Pancreas (tissue), 10 donors: ENCODE measurements at regions not wholly inside any gene's neighbourhood (a gene's known extent, or its start where the extent isn't known, plus 50 kb on each side); places are given as distances from the start of the nearest gene placed in this dataset.

Source experiments
- ATAC-seq, 4 donors: fragments of 200-7000 bp; cut with Tn5 transposase; one replicate each; pipeline versions ENCODE4 v1.8.0 to v1.9.1; 2020; ENCODE audit warnings: mild to moderate bottlenecking in 4 of 4, moderate library complexity in 4 of 4
- DNase-seq, 6 donors: peaks; one replicate each; pipeline ENCODE4 v3.0.0-alpha.2; 2020
- FAIRE-seq: peaks from 2 replicates; lab custom pipeline; 2012; peaks lifted over from hg19 to GRCh38; lab: Jason Lieb, UNC
- H3K27ac ChIP-seq, 4 donors: fragments of 200-600 bp; sonication (generic); 1 replicate in 3 of 4; 2 replicates in 1 of 4; pipeline versions ENCODE4 v1.5.0 to v1.8.0; 2020
- H3K27me3 ChIP-seq, 4 donors: fragments of 200-600 bp; one replicate each; pipeline ENCODE4 v1.8.0; 2021
- H3K36me3 ChIP-seq, 3 donors: fragments of 200-600 bp; sonication (generic) in 1 of 3; one replicate each; pipeline versions ENCODE4 v1.5.0 to v1.8.0; 2020 to 2021
- H3K4me1 ChIP-seq, 3 donors: fragments of 200-600 bp; one replicate each; pipeline ENCODE4 v1.8.0; 2021
- H3K4me3 ChIP-seq, 4 donors: fragments of 200-600 bp; sonication (generic) in 2 of 4; one replicate each; pipeline versions ENCODE4 v1.5.0 to v1.8.0; 2020 to 2021
- H3K9me3 ChIP-seq, 4 donors: fragments of 200-600 bp; one replicate each; pipeline ENCODE4 v1.8.0; 2021
- WGBS, 2 donors: extraction: QIAGEN DNeasy Blood & Tissue Kit; methylation state at CpG; one replicate each; pipeline ENCODE4 v1.1.7; 2013; 5-methylcytosine and 5-hydroxymethylcytosine counted together
- intact Hi-C, 3 donors: fragments of 100-400 bp; cut with DNase I; formaldehyde crosslinking; loops; one replicate each; pipeline versions ENCODE4 v1.11.1 to v1.14.2; 2022
- TF ChIP-seq, protein P1 (sequence below), 4 donors: fragments of 200-600 bp; sonication (generic) in 3 of 4; IDR thresholded peaks; one replicate each; pipeline versions ENCODE4 v1.5.0 to v1.8.0; 2021; ENCODE audit warnings: antibody characterized with exemption in 4 of 4
- donor health status: healthy with polysubstance abuse.
- donor health status: DM: no; HTN: no; CAD: no; lungs with moderate emphysema.
- donor health status: DM: no; HTN: no; CAD: no.
- donor health status: control.
- donor health status: control.
- donor health status: Bipolar disorder and iron deficiency.
- donor health status: DM: yes; HTN: yes; CAD: no.
- donor health status: DM: no; HTN: no; CAD: no.
- donor health status: DM: no; HTN: no; CAD: no.
- donor health status: DM: yes; HTN: yes; CAD: no.

DNA sequence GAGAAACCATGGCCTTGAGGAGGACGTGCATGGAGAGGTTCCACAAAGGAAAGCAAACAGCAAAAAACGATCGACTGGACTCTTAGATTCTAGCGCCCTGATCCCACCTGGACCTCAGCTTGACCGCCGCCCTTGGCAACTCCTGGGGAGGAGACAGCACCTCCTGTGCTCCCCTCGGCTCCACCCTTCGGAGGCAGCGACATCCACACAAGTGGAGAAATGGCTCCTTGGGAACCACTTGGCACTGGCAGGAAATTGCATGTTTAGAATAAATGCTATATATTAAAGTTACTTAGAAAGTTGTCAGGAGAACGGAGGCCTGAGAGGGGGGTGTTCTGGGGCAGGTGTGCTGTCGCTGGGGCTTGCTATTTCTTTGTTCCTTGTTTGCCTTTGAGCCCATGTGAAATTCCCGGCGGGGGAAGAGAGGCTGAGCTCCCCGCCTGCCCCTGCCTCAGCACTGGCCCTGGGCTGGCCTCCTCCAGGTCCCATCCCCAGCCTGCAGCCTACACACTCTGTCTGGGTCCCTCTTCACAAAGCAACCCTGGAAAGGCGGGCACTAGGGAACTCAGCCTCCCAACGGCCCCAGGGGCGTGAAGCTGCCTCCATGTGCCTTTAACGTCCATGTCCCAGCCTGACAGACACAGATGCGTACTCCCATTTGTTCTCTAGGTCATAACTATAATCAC is 395.3 kb downstream of the BRD1 start:
- FAIRE-seq (no peak), ATAC-seq (no peak), DNase-seq (no peak)
- Histone ChIP-seq H3K27me3 (no peaks in the 10 kb centered on the region), H3K9me3 (no peaks in the 10 kb centered on the region), H3K36me3 (no peaks in the 10 kb centered on the region), H3K4me1 (no peaks in the 10 kb centered on the region), H3K4me3 (no peak overlapping the region), H3K27ac (no peak overlapping the region)
- WGBS, 2 donors = 30 to 38% methylated on average over 19 of the region's 19 CpGs
- intact Hi-C loops = no loop called here
- TF ChIP-seq, protein P1, sequence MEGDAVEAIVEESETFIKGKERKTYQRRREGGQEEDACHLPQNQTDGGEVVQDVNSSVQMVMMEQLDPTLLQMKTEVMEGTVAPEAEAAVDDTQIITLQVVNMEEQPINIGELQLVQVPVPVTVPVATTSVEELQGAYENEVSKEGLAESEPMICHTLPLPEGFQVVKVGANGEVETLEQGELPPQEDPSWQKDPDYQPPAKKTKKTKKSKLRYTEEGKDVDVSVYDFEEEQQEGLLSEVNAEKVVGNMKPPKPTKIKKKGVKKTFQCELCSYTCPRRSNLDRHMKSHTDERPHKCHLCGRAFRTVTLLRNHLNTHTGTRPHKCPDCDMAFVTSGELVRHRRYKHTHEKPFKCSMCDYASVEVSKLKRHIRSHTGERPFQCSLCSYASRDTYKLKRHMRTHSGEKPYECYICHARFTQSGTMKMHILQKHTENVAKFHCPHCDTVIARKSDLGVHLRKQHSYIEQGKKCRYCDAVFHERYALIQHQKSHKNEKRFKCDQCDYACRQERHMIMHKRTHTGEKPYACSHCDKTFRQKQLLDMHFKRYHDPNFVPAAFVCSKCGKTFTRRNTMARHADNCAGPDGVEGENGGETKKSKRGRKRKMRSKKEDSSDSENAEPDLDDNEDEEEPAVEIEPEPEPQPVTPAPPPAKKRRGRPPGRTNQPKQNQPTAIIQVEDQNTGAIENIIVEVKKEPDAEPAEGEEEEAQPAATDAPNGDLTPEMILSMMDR (IDR thresholded peaks at IDR 0.05) = no peak

DNA sequence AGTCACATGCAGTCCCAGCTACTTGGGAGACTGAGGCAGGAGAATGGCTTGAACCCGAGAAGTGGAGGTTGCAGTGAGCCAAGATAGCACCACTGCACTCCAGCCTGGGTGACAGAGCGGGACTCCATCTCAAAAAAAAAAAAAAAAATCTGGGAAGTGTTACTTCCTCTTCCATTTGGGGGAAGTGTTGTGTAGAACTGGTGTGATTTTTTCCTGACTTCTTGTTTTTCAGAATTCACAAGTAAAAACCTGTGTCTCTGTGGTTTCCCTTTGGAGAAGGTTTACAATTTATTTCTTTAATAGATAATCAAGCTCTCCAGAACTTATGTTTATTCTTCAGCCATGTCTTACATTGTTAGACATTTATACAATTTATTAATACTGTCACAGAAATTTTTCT is 396.1 kb downstream of the BRD1 start:
- no peak for ATAC-seq
- DNase-seq = no peak
- 56 to 71% methylated on average over 1 to 2 of the region's 2 CpGs for WGBS, 2 donors
- no peak for FAIRE-seq
- TF ChIP-seq, protein P1 (IDR thresholded peaks at IDR 0.05) = no peak
- intact Hi-C loops = no loop called here
- no peaks in the 10 kb centered on the region for H3K4me1 ChIP-seq
- no peak overlapping the region for H3K27ac ChIP-seq
- no peaks in the 10 kb centered on the region for H3K36me3 ChIP-seq
- no peaks in the 10 kb centered on the region for H3K9me3 ChIP-seq
- H3K4me3 ChIP-seq = no peak overlapping the region
- H3K27me3 ChIP-seq = no peaks in the 10 kb centered on the region

DNA sequence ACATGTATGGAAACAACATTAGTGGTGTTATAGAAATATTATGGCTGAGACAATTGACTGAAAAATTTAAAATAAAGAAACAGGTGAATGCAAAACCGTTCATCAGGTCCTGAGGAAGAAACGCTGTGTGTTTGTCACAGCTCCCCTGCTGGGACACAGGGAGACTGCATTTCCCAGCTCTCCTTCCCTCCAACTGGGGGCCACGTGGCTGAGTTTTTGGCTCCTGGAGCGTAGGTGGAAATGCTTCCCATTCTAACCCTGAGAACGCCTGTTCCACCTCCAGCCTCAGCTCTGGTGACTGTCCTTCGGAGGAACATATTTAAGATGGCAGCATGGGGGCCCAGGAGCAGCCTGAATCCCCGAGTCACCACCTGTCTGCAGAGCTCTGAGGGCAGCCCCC is 398.6 kb downstream of the BRD1 start:
- H3K4me3 ChIP-seq = no peak overlapping the region
- FAIRE-seq (no peak), DNase-seq (no peak), ATAC-seq (no peak)
- no peaks in the 10 kb centered on the region for H3K4me1 ChIP-seq
- no peaks in the 10 kb centered on the region for H3K27me3 ChIP-seq
- TF ChIP-seq, protein P1 (IDR thresholded peaks at IDR 0.05) = no peak
- 32% methylated on average over 7 of the region's 7 CpGs for WGBS, 2 donors
- H3K36me3 ChIP-seq = no peaks in the 10 kb centered on the region
- H3K9me3 ChIP-seq = no peaks in the 10 kb centered on the region
- H3K27ac ChIP-seq = no peak overlapping the region
- intact Hi-C loops = no loop called here

DNA sequence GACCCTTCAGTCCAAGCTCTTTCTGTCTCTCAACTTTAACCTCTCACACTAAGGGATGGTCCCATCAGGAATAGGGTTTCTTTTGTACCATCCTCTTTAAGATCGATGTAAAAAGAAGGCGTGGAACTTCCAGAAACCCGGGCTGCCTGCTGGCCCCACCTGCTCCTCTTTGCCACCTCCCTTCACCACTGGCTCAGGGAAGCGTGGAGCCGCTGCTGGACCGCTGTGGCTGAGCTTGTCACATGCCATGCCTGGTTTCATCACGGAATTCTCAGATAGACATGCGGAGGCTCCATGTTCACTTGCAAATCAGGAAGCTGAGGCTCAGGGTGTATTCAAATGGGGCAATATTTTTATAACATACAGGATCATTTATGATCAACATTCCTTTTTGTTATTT is 399.7 kb downstream of the BRD1 start:
- ATAC-seq (no peak), DNase-seq (no peak), FAIRE-seq (no peak)
- TF ChIP-seq, protein P1 (IDR thresholded peaks at IDR 0.05) = no peak
- WGBS, 2 donors = 65 to 75% methylated on average over 8 of the region's 8 CpGs
- no peak overlapping the region for H3K27ac ChIP-seq
- H3K4me3 ChIP-seq = no peak overlapping the region
- intact Hi-C loops = no loop called here
- H3K36me3 ChIP-seq = no peaks in the 10 kb centered on the region
- H3K9me3 ChIP-seq = no peaks in the 10 kb centered on the region
- no peaks in the 10 kb centered on the region for H3K4me1 ChIP-seq
- H3K27me3 ChIP-seq = no peaks in the 10 kb centered on the region

DNA sequence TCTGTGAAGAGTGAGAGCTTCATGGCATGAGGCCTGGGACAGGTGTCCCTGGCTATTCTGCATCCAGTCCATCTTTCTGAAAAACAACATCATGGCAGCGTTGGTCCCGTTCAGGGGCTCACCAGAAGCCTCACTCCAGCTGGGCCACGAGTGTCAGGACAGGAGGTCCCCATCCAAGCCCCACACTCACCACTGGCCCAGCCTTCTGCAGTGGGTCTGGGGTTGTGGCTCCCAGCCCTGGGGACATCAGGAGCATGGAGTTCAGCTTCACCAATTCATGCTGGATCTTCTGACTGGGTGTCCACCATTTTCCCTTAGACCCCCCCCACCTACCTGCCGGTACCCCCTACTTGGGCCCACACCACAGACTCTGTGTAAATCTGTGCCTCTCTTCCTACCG is 400.3 kb downstream of the BRD1 start:
- Histone ChIP-seq H3K4me3 (no peak overlapping the region), H3K4me1 (no peaks in the 10 kb centered on the region), H3K36me3 (no peaks in the 10 kb centered on the region), H3K9me3 (no peaks in the 10 kb centered on the region), H3K27me3 (no peaks in the 10 kb centered on the region), H3K27ac (no peak overlapping the region)
- WGBS, 2 donors = 47 to 68% methylated on average over 5 of the region's 5 CpGs
- ATAC-seq = no peak
- FAIRE-seq = no peak
- TF ChIP-seq, protein P1 (IDR thresholded peaks at IDR 0.05) = no peak
- intact Hi-C loops = no loop called here
- DNase-seq = no peak
